ENCODE measurements at regions not wholly inside any gene's neighbourhood (a gene's known extent, or its start where the extent isn't known, plus 50 kb on each side); places are given as distances from the start of the nearest gene placed in this dataset.

GRCh38 chr2:177138823-177139222 is 73.8 kb upstream of the HNRNPA3 start:
- TF ChIP-seq ZNF839 (CRISPR knock-in tag; IDR thresholded peaks at IDR 0.05; ENCODE audit: borderline replicate concordance) (no peak), CTCF (CRISPR knock-in tag; IDR thresholded peaks at IDR 0.05) (no peak), ZNF205 (CRISPR knock-in tag; IDR thresholded peaks at IDR 0.05) (no peak), JUNB (CRISPR knock-in tag; IDR thresholded peaks at IDR 0.05; ENCODE audit: borderline replicate concordance) (no peak), SETDB1 (CRISPR knock-in tag; IDR thresholded peaks at IDR 0.05; ENCODE audit: borderline replicate concordance) (no peak), ZNF629 (CRISPR knock-in tag; conservative IDR thresholded peaks at IDR 0.05) (no peak), EED (CRISPR knock-in tag; IDR thresholded peaks at IDR 0.05) (no peak), SMAD1 (CRISPR knock-in tag; IDR thresholded peaks at IDR 0.05; ENCODE audit: borderline replicate concordance, low read depth) (no peak)

Data from HepG2 (cell line).